Right lobe of liver (tissue), 4 donors: ENCODE measurements at regions not wholly inside any gene's neighbourhood (a gene's known extent, or its start where the extent isn't known, plus 50 kb on each side); places are given as distances from the start of the nearest gene placed in this dataset.

Experiments
- CTCF ChIP-seq, 4 donors: fragments of 200-600 bp in 3 of 4; fragments of 450-650 bp in 1 of 4; IDR thresholded peaks; one replicate each; pipeline versions ENCODE4 v1.5.1 to v1.8.0; 2016 to 2022; ENCODE audit warnings: antibody characterized with exemption in 4 of 4, mild to moderate bottlenecking in 2 of 4
- POLR2A ChIP-seq: fragments of 450-650 bp; IDR thresholded peaks from one replicate; pipeline ENCODE4 v1.6.1; 2017; ENCODE audit warnings: antibody characterized with exemption, mild to moderate bottlenecking
- donor health status: DM: no; HTN: no; CAD: no.
- donor health status: DM: no; HTN: no; CAD: no.
- donor health status: DM: no; HTN: yes; CAD: no.

- TF ChIP-seq CTCF (IDR thresholded peaks at IDR 0.05) (no peak), POLR2A (no peak)
These were observed 479.4 kb upstream of the NOVA1 start for GRCh38 chr14:27077214-27077613.
